GM06990 (cell line): ENCODE measurements at regions not wholly inside any gene's neighbourhood (a gene's known extent, or its start where the extent isn't known, plus 50 kb on each side); places are given as distances from the start of the nearest gene placed in this dataset.

Experiments used
- DNase-seq: peaks from one replicate; pipeline ENCODE4 v3.0.0-alpha.2; 2011; ENCODE audit not compliant: insufficient read length; ENCODE audit errors: extremely low read depth
- H3K27me3 ChIP-seq: replicated peaks from 2 replicates; pipeline ENCODE4 v1.6.0; 2011; ENCODE audit warnings: low read length; ENCODE audit not compliant: control insufficient read depth, insufficient read depth
- H3K36me3 ChIP-seq: 2 replicates; pipeline ENCODE4 v1.5.1; 2011; ENCODE audit warnings: low read length; ENCODE audit not compliant: control insufficient read depth, insufficient read depth
- H3K4me3 ChIP-seq: replicated peaks from 2 replicates; pipeline ENCODE4 v1.5.1; 2011; ENCODE audit warnings: low read depth, mild to moderate bottlenecking, control low read depth, low read length
- CTCF ChIP-seq: IDR thresholded peaks from 2 replicates; pipeline ENCODE4 v1.5.1; 2011; ENCODE audit warnings: low read length, control low read depth, mild to moderate bottlenecking, inconsistent platforms; ENCODE audit not compliant: insufficient read depth, poor library complexity, severe bottlenecking

GRCh38 chr9:111099199-111100008 lies 61.1 kb upstream of the LPAR1 start:
- DNase-seq, result no peak
- no peak overlapping the region for H3K4me3 ChIP-seq
- no peaks in the 10 kb centered on the region for H3K36me3 ChIP-seq
- no peak for TF ChIP-seq CTCF
- H3K27me3 ChIP-seq, result no peaks in the 10 kb centered on the region

DNA sequence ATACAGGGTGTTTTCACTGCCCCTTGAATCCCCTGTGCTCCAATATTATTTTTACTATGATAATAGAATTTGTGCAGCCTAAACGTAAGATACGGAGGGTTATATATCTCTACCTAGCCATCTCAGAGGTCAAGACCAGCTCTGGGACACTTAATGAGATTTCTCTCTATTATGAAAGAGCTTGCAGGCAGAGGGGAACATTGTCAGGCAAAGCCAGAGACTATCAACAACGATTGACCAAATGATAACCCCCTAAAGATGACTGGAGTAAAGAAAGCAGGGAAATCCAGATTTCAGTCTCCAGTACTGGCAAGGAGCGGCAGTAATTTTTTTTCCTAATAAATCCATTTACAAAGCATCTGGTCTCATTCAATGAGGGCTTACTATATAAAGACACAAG lies 59.8 kb upstream of the LPAR1 start:
- H3K27me3 ChIP-seq, result no peaks in the 10 kb centered on the region
- H3K4me3 ChIP-seq, result no peak overlapping the region
- TF ChIP-seq CTCF, result no peak
- DNase-seq, result no peak
- no peaks in the 10 kb centered on the region for H3K36me3 ChIP-seq

DNA sequence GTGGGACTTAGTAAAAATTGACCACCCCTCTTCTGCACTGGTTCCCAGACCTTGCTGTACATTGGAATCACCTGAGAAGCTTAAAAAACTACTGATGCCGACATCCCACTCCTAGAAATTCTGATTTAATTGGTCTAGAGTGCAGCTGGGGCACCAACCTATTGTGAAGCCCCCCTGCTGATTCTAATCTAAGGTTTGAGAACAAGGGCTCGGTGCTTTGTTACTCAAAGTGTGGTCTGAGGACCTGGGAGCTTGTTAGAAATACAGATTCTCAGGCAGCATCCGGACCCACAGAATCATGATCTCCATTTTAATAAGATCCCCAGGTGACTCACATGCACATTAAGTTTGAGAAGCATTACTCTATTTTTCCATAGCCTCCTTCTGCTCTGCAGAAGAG lies 57.8 kb upstream of the LPAR1 start:
- TF ChIP-seq CTCF, result no peak
- no peak for DNase-seq
- no peaks in the 10 kb centered on the region for H3K36me3 ChIP-seq
- H3K27me3 ChIP-seq, result no peaks in the 10 kb centered on the region
- no peak overlapping the region for H3K4me3 ChIP-seq

DNA sequence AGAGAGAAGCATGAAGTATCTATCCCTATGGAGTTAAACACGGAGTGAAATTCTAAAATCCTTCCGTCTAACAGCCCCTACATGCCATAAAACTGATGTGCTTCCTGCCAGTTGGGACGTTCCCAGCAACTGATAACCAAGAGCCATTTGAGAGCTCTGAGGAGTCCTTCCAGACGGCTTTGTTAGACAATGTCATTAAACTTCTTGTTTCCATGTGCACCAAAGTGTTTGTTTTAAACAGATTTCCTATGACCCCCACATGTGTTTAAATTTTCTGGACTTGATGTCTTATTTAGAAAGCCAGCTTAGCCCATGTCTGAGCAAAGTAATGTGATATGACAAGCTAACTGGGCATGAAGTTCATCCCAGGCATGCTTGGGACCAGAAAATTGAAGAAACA lies 57.2 kb upstream of the LPAR1 start:
- no peaks in the 10 kb centered on the region for H3K36me3 ChIP-seq
- no peak overlapping the region for H3K4me3 ChIP-seq
- H3K27me3 ChIP-seq, result no peaks in the 10 kb centered on the region
- DNase-seq, result no peak
- no peak for TF ChIP-seq CTCF

DNA sequence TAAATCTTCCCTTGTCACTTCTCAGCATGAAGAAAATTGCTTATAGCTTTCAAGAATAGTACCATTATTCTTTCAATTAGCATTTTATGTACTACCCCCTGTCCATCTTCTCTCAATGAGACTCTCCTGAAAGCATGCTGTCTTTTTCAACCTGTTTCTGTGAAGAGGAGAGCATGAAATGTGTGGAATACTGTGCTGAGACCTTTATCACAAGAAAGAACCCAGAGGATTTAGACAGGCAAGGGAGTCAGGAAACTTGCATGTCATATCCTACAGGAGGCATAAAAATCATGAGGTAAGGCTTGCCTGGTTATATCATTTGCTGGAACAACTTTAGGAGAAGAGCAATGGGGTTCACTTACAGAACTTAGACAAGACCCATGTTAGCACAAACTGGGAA lies 56.7 kb upstream of the LPAR1 start:
- H3K36me3 ChIP-seq, result no peaks in the 10 kb centered on the region
- H3K4me3 ChIP-seq, result no peak overlapping the region
- DNase-seq, result no peak
- no peak for TF ChIP-seq CTCF
- H3K27me3 ChIP-seq, result no peaks in the 10 kb centered on the region
